ENCODE measurements at regions not wholly inside any gene's neighbourhood (a gene's known extent, or its start where the extent isn't known, plus 50 kb on each side); places are given as distances from the start of the nearest gene placed in this dataset.
"Not testable (repeated sequence)": the region's sequence is repeated elsewhere in the genome, so short reads cannot be mapped to it uniquely, and the experiment has no call there.

DNA sequence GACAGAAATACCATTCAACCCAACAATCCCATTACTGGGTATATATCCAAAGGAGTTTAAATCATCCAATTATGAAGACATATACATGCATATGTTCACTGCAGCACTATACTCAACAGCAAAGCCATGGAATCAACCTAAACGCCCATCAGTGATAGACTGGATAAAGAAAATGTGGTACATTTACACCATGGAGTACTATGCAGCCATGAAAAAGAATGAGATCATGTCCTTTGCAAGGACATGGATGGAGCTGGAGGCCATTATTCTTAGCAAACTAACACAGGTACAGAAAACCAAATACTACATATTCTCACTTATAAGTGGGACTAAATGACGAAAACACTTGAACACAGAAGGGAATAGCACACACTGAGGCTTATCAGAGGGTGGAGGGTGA is 230.6 kb upstream of the ETAA1 start:
- not testable (repeated sequence) for H3K4me2 ChIP-seq (ENCODE audit: low read length); H3K9ac ChIP-seq (ENCODE audit: low read length); H2AFZ ChIP-seq (ENCODE audit: low read depth, low read length); H3K4me3 ChIP-seq (ENCODE audit: low read length); H3K27me3 ChIP-seq (ENCODE audit: insufficient read depth, low read depth, low read length); H3F3A ChIP-seq (ENCODE audit: insufficient read depth, low read length, poor library complexity, severe bottlenecking); H3K9me2 ChIP-seq (ENCODE audit: insufficient read depth, low read length); H3K27ac ChIP-seq (ENCODE audit: low read length); H3K79me2 ChIP-seq (replicated peaks; ENCODE audit: insufficient read depth, low read length); H4K20me1 ChIP-seq (ENCODE audit: insufficient read depth); H3K9me3 ChIP-seq (ENCODE audit: low read length); H3K36me3 ChIP-seq (ENCODE audit: insufficient read depth, low read length)

GRCh38 chr2:67169417-67170140 is 227.6 kb upstream of the ETAA1 start:
- no peaks in the 10 kb centered on the region for H3K27me3 ChIP-seq (ENCODE audit: insufficient read depth, low read depth, low read length)
- no peaks in the 10 kb centered on the region for H3K36me3 ChIP-seq (ENCODE audit: insufficient read depth, low read length)
- H3F3A ChIP-seq (ENCODE audit: insufficient read depth, low read length, poor library complexity, severe bottlenecking): no peaks in the 10 kb centered on the region
- no peaks in the 10 kb centered on the region for H3K79me2 ChIP-seq (replicated peaks; ENCODE audit: insufficient read depth, low read length)
- H3K9me2 ChIP-seq (ENCODE audit: insufficient read depth, low read length): no peaks in the 10 kb centered on the region
- no peak overlapping the region for H3K9ac ChIP-seq (ENCODE audit: low read length)
- no peaks in the 10 kb centered on the region for H3K9me3 ChIP-seq (ENCODE audit: low read length)
- H2AFZ ChIP-seq (ENCODE audit: low read depth, low read length): no peak overlapping the region
- TF ChIP-seq EP300 (conservative IDR thresholded peaks at IDR 0.05; ENCODE audit: poor library complexity, severe bottlenecking) (no peak), POLR2AphosphoS5 (IDR thresholded peaks at IDR 0.05) (no peak)
- no peaks in the 10 kb centered on the region for H4K20me1 ChIP-seq (ENCODE audit: insufficient read depth)
- H3K4me3 ChIP-seq (ENCODE audit: low read length): no peak overlapping the region
- H3K27ac ChIP-seq (ENCODE audit: low read length): no peak overlapping the region
- no peak overlapping the region for H3K4me2 ChIP-seq (ENCODE audit: low read length)

GRCh38 chr2:67179526-67179925 is 217.6 kb upstream of the ETAA1 start:
- Histone ChIP-seq H4K20me1 (ENCODE audit: insufficient read depth) (no peaks in the 10 kb centered on the region), H3K4me3 (ENCODE audit: low read length) (no peak overlapping the region), H2AFZ (ENCODE audit: low read depth, low read length) (no peak overlapping the region), H3F3A (ENCODE audit: insufficient read depth, low read length, poor library complexity, severe bottlenecking) (no peaks in the 10 kb centered on the region), H3K27me3 (ENCODE audit: insufficient read depth, low read depth, low read length) (no peaks in the 10 kb centered on the region), H3K36me3 (ENCODE audit: insufficient read depth, low read length) (no peaks in the 10 kb centered on the region), H3K4me2 (ENCODE audit: low read length) (no peak overlapping the region), H3K27ac (ENCODE audit: low read length) (no peak overlapping the region), H3K79me2 (replicated peaks; ENCODE audit: insufficient read depth, low read length) (no peaks in the 10 kb centered on the region), H3K9me2 (ENCODE audit: insufficient read depth, low read length) (no peaks in the 10 kb centered on the region), H3K9me3 (ENCODE audit: low read length) (no peaks in the 10 kb centered on the region), H3K9ac (ENCODE audit: low read length) (no peak overlapping the region)
- TF ChIP-seq SMC3 (conservative IDR thresholded peaks at IDR 0.05; ENCODE audit: poor library complexity) (no peak), EP300 (conservative IDR thresholded peaks at IDR 0.05; ENCODE audit: poor library complexity, severe bottlenecking) (no peak), MXI1 (conservative IDR thresholded peaks at IDR 0.05; ENCODE audit: poor library complexity, severe bottlenecking) (no peak), RAD21 (conservative IDR thresholded peaks at IDR 0.05) (no peak), TAF1 (IDR thresholded peaks at IDR 0.05; ENCODE audit: low read depth) (no peak), POLR2AphosphoS5 (IDR thresholded peaks at IDR 0.05) (no peak), EZH2 (IDR thresholded peaks at IDR 0.05; ENCODE audit: borderline replicate concordance, insufficient read depth, low read length, poor library complexity, severe bottlenecking) (no peak), CTCF (IDR thresholded peaks at IDR 0.05; ENCODE audit: poor library complexity, severe bottlenecking) (no peak), REST (IDR thresholded peaks at IDR 0.05; ENCODE audit: borderline replicate concordance) (no peak)
